HepG2 (cell line): ENCODE measurements at regions not wholly inside any gene's neighbourhood (a gene's known extent, or its start where the extent isn't known, plus 50 kb on each side); places are given as distances from the start of the nearest gene placed in this dataset.

Experiments used
- ARID2 ChIP-seq: sonication (generic); formaldehyde crosslinking; IDR thresholded peaks from 2 replicates; pipeline ENCODE4 v1.8.1; 2022; ENCODE audit warnings: mild to moderate bottlenecking, missing genetic modification reagents, borderline replicate concordance
- SMC3 ChIP-seq: IDR thresholded peaks from 2 replicates; pipeline ENCODE4 v1.6.1; 2011; ENCODE audit warnings: low read length, improper control_type of control experiment
- ZNF12 ChIP-seq: sonication (generic); formaldehyde crosslinking; IDR thresholded peaks from 2 replicates; pipeline ENCODE4 v1.5.0; 2020; ENCODE audit warnings: missing genetic modification reagents
- TF ChIP-seq, protein P1 (sequence below), 2 experiments: fragments of 450-650 bp in 1 of 2; sonication (generic) in 1 of 2; formaldehyde crosslinking in 1 of 2; IDR thresholded peaks; 2 replicates each; pipeline versions ENCODE4 v1.6.1 to v1.8.0; 2016 to 2022; ENCODE audit warnings: antibody characterized with exemption in 1 of 2, mild to moderate bottlenecking in 1 of 2, missing genetic modification reagents in 1 of 2
- TF ChIP-seq, protein P2 (sequence below): sonication (generic); formaldehyde crosslinking; IDR thresholded peaks from 2 replicates; pipeline ENCODE4 v1.5.0; 2020; ENCODE audit warnings: mild to moderate bottlenecking, missing genetic modification reagents, borderline replicate concordance
- TF ChIP-seq, protein P3 (sequence below): sonication (generic); formaldehyde crosslinking; IDR thresholded peaks from one replicate; pipeline ENCODE4 v1.5.1; 2020; ENCODE audit warnings: mild to moderate bottlenecking, missing genetic modification reagents; ENCODE audit errors: not compliant biosample characterization

DNA sequence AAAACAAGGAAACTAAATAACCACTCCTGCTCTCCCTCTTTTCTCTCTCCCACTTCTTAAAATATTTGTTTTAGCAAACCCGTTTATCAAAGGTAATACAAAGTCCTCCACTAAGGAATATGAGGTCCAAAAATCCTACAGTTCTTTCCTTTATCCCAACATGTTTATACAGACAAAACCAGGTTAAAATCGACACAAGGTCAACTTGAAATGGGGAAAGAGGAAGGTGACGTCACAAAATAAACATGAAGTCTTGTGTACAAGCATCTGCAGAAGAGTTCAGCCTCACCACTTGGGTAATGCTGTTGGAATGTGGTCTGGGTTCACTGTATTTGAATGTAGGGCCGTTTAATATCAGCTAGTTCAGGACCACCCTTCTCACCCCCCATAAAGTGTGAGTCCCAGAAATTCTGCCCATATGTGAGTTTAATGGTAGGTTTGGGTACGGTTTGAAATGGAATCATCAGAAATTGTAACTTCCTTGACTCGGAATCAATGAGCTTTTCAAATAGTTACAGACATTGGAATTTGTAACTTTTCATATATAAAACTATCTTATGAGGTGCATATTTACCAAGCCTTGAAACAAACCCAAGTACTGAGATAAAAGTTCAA is 120.0 kb upstream of the SLC38A2 start (continued):
- TF ChIP-seq, protein P1, sequence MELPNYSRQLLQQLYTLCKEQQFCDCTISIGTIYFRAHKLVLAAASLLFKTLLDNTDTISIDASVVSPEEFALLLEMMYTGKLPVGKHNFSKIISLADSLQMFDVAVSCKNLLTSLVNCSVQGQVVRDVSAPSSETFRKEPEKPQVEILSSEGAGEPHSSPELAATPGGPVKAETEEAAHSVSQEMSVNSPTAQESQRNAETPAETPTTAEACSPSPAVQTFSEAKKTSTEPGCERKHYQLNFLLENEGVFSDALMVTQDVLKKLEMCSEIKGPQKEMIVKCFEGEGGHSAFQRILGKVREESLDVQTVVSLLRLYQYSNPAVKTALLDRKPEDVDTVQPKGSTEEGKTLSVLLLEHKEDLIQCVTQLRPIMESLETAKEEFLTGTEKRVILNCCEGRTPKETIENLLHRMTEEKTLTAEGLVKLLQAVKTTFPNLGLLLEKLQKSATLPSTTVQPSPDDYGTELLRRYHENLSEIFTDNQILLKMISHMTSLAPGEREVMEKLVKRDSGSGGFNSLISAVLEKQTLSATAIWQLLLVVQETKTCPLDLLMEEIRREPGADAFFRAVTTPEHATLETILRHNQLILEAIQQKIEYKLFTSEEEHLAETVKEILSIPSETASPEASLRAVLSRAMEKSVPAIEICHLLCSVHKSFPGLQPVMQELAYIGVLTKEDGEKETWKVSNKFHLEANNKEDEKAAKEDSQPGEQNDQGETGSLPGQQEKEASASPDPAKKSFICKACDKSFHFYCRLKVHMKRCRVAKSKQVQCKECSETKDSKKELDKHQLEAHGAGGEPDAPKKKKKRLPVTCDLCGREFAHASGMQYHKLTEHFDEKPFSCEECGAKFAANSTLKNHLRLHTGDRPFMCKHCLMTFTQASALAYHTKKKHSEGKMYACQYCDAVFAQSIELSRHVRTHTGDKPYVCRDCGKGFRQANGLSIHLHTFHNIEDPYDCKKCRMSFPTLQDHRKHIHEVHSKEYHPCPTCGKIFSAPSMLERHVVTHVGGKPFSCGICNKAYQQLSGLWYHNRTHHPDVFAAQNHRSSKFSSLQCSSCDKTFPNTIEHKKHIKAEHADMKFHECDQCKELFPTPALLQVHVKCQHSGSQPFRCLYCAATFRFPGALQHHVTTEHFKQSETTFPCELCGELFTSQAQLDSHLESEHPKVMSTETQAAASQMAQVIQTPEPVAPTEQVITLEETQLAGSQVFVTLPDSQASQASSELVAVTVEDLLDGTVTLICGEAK (IDR thresholded peaks at IDR 0.05): no peak
- TF ChIP-seq, protein P1 (CRISPR knock-in tag; IDR thresholded peaks at IDR 0.05): no peak
- TF ChIP-seq SMC3: peak; percentile 21; the same call in 1 of the 2 replicates
- TF ChIP-seq, protein P2, sequence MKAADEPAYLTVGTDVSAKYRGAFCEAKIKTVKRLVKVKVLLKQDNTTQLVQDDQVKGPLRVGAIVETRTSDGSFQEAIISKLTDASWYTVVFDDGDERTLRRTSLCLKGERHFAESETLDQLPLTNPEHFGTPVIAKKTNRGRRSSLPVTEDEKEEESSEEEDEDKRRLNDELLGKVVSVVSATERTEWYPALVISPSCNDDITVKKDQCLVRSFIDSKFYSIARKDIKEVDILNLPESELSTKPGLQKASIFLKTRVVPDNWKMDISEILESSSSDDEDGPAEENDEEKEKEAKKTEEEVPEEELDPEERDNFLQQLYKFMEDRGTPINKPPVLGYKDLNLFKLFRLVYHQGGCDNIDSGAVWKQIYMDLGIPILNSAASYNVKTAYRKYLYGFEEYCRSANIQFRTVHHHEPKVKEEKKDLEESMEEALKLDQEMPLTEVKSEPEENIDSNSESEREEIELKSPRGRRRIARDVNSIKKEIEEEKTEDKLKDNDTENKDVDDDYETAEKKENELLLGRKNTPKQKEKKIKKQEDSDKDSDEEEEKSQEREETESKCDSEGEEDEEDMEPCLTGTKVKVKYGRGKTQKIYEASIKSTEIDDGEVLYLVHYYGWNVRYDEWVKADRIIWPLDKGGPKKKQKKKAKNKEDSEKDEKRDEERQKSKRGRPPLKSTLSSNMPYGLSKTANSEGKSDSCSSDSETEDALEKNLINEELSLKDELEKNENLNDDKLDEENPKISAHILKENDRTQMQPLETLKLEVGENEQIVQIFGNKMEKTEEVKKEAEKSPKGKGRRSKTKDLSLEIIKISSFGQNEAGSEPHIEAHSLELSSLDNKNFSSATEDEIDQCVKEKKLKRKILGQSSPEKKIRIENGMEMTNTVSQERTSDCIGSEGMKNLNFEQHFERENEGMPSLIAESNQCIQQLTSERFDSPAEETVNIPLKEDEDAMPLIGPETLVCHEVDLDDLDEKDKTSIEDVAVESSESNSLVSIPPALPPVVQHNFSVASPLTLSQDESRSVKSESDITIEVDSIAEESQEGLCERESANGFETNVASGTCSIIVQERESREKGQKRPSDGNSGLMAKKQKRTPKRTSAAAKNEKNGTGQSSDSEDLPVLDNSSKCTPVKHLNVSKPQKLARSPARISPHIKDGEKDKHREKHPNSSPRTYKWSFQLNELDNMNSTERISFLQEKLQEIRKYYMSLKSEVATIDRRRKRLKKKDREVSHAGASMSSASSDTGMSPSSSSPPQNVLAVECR (CRISPR knock-in tag): peak; percentile 29; the same call in 1 of the 2 replicates
- no peak for TF ChIP-seq ARID2
- TF ChIP-seq, protein P3, sequence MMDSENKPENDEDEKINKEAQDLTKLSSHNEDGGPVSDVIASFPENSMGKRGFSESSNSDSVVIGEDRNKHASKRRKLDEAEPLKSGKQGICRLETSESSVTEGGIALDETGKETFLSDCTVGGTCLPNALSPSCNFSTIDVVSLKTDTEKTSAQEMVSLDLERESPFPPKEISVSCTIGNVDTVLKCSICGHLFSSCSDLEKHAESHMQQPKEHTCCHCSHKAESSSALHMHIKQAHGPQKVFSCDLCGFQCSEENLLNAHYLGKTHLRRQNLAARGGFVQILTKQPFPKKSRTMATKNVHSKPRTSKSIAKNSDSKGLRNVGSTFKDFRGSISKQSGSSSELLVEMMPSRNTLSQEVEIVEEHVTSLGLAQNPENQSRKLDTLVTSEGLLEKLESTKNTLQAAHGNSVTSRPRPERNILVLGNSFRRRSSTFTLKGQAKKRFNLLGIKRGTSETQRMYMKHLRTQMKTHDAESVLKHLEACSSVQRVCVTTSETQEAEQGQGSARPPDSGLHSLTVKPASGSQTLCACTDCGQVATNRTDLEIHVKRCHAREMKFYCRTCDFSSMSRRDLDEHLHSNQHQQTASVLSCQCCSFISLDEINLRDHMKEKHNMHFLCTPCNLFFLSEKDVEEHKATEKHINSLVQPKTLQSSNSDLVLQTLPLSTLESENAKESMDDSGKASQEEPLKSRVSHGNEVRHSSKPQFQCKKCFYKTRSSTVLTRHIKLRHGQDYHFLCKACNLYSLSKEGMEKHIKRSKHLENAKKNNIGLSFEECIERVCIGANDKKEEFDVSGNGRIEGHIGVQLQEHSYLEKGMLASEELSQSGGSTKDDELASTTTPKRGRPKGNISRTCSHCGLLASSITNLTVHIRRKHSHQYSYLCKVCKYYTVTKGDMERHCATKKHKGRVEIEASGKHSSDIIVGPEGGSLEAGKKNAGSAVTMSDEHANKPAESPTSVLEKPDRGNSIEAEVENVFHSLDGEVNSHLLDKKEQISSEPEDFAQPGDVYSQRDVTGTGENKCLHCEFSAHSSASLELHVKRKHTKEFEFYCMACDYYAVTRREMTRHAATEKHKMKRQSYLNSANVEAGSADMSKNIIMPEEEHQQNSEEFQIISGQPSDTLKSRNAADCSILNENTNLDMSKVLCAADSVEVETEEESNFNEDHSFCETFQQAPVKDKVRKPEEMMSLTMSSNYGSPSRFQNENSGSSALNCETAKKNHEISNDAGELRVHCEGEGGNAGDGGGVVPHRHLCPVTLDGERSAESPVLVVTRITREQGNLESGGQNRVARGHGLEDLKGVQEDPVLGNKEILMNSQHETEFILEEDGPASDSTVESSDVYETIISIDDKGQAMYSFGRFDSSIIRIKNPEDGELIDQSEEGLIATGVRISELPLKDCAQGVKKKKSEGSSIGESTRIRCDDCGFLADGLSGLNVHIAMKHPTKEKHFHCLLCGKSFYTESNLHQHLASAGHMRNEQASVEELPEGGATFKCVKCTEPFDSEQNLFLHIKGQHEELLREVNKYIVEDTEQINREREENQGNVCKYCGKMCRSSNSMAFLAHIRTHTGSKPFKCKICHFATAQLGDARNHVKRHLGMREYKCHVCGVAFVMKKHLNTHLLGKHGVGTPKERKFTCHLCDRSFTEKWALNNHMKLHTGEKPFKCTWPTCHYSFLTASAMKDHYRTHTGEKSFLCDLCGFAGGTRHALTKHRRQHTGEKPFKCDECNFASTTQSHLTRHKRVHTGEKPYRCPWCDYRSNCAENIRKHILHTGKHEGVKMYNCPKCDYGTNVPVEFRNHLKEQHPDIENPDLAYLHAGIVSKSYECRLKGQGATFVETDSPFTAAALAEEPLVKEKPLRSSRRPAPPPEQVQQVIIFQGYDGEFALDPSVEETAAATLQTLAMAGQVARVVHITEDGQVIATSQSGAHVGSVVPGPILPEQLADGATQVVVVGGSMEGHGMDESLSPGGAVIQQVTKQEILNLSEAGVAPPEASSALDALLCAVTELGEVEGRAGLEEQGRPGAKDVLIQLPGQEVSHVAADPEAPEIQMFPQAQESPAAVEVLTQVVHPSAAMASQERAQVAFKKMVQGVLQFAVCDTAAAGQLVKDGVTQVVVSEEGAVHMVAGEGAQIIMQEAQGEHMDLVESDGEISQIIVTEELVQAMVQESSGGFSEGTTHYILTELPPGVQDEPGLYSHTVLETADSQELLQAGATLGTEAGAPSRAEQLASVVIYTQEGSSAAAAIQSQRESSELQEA (CRISPR knock-in tag): no peak
- peak; percentile 73; the same call in 1 of the 2 replicates for TF ChIP-seq ZNF12 (CRISPR knock-in tag)
